Activated naive CD4-positive, alpha-beta T cell (primary cell): ENCODE measurements at regions not wholly inside any gene's neighbourhood (a gene's known extent, or its start where the extent isn't known, plus 50 kb on each side); places are given as distances from the start of the nearest gene placed in this dataset.
"Not testable (repeated sequence)": the region's sequence is repeated elsewhere in the genome, so short reads cannot be mapped to it uniquely, and the experiment has no call there.

Source experiments
- DNase-seq, 4 experiments: peaks; one replicate each; lab custom pipeline; 2025; lab: John Stamatoyannopoulos, UW

DNA sequence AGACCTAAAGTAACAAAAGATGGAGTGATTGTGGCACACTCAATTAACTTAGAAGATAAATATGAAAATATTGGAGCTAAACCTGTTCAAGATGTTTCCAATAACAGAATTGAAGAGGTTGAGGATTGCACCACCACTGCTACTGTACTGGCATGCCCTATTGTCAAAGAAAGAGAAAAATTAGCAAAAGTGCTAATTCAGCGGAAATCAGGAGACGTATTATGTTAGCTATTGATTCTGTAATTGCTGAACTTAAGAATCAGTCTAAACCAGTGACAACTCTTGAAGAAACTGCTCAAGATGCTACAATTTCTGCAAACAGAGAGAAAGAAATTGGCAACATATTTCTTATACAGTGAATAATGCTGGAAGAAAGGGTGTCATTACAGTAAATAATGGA is 754.4 kb downstream of the CDH18 start:
- no peak for DNase-seq

DNA sequence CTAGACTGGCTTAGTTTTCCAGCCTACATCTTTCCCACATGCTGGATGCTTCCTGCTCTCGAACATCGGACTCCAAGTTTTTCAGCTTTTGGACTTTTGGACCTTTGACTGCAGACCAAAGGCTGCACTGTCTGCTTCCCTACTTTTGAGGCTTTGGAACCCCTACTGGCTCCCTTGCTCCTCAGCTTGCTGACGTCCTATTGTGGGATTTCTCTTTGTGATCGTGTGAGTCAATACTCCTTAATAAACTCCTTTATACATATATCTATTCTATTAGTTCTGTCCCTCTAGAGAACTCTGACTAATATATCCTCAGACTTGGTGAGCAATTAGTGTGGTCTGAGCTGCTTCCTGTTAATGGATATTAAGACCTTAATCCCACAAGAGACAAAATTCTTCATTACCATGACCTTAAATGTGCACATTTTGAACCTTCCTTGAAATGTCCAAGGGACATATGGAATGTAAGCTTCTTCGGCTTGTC is 752.9 kb downstream of the CDH18 start:
- DNase-seq: no peak

DNA sequence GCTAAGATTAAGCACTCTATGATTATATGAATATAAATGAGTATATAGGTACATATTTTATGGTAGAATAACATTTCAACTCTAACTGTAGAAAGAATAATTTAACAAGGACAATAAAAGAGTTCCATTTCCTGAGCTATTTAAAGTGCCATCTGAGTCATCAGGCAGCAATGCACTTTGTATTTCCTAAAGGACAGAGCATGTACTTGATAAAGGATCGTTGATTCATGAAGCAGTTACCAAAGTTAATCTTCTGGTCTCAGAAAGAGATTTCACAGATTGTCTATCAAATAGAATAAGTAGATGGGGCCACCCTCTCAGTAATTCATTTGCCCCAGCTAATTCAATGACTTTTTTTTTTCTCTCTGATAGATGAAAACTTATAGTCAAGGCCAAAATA is 747.8 kb downstream of the CDH18 start:
- no peak for DNase-seq

DNA sequence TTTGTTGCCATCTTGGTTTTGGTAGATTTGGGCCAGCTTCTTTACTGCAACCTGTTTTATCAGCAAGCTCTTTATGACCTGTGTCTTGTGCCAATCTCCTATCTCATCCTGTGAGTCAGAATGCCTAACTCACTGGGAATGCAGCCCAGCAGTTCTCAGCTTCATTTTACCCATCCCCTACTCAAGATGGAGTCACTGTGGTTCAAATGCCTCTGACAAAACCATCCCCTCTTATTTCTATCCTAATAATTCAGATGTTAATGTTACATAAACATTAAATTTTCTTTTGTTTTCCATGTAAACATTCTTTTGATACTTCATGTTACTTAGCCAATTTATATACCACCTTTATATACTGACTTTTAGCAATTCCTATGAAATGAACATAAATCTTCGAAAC is 746.3 kb downstream of the CDH18 start:
- DNase-seq: no peak

DNA sequence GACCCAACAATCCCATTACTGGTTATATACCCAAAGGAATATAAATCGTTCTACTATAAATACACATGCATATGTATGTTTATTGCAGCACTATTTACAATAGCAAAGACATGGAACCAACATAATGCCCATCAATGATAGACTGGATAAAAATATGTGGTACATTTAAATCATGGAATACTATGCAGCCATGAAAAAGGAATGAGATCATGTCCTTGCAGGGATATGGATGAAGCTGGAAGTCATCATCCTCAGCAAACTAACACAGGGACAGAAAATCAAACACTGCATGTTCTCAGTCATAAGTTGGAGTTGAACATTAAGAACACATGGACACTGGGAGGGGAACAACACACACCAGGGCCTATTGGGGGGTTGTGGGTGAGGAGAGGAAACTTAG is 741.8 kb downstream of the CDH18 start:
- not testable (repeated sequence) for DNase-seq

DNA sequence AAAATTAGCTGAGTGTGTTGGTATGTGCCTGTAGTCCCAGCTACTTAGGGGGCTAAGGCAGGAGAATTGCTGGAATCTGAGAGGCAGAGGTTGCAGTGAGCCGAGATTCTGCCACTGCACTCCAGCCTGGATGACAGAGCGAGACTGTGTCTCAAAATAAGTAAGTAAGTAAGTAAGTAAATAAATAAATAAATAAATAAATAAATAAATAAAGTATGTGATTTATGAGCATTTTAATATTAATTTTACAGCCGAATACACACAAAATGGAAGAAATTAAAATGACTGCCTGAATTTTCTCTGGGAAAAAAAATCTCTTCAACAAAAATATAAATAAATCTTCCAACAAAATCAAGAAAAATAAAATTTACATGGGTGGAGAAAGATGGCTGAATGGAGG is 740.7 kb downstream of the CDH18 start:
- no peak for DNase-seq

DNA sequence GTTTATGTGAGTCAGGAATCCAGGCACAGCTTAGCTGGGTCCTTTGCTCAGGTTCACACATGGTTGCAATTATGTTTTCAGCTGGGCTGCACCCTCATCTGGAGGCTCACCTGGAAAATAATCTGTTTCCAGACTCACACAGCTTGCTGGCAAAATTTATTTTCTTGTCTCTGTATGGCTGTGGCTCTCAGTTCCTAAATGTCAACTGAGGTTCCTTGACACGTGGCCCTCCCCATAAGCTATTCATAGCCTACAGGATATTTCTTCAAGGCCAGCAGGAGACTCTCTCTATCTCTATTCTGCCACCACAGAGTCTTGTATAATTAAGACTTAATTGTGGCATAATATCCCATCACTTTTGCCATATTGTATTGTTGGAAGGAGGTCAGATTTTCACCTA is 732.0 kb downstream of the CDH18 start:
- no peak for DNase-seq

DNA sequence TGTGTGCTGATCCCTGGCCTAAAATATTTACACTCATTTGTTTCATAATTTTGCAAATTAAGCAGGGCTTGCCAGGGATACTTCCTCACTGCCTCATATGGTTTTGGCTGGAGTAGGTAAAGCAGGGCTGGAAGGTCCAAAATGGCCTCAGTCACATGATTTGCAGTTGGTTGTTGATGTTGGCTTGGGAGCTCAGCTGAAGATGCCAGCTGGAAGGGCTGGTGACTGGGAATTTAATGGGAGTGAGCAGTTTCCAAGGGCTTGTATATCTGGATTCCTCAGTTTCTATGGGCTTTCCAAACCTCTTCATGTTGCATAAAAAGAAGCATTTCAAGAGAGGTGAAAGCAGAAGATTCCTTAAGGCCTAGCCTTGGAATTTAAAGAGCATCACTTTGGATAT is 729.3 kb downstream of the CDH18 start:
- no peak for DNase-seq

DNA sequence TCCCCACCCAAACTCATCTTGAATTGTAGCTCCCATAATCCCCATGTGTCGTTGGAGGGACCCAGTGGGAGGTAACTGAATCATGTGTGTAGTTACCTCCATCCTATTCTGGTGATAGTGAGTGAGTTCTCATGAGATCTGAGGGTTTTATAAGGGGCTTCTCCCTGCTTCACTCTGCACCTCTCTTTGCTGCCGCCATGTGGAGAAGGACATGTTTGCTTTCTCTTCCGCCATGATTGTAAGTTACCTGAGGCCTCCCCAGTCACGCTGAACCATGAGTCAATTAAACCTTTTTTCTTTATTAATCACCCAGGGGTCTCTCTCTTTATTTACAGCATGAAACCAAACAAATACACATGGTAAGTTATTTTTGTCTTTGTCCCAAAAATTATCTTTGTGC is 726.1 kb downstream of the CDH18 start:
- DNase-seq: no peak

DNA sequence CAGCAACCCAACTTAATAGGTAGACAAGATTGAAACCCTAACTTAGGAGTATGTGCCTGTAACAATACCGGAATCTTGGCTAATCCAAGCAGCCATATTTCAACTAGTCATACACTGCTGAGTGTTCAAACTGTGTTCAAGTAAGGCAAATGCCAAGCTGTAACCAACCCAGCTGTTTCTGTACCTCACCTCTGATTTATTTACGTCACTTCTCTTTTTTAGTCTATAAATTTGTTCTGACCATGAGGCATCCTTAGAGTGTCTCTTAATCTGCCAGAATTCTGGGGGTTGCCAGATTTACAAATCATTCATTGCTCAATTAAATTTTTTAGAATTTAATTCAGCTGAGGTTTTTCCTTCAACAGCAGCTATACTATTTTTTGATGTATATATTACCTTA is 723.2 kb downstream of the CDH18 start:
- no peak for DNase-seq

DNA sequence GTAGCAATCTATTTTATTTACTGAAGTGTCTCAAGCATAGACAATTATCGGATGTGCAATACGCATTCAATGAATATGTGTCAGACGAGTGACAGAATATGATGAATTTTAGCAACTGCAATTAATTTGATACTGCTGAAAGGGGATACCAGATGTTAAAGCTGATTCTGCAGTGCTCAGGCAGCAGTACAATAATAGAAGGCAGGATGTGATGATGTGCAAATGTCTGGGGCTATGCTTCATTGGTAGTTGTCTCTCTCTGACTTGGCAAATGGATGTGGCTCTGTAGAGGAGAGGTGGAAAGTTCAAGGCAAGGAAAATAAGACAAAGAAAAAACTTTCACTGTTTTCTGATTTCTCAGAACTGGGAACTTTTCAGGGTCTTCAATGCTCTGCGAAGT is 721.2 kb downstream of the CDH18 start:
- DNase-seq: no peak

DNA sequence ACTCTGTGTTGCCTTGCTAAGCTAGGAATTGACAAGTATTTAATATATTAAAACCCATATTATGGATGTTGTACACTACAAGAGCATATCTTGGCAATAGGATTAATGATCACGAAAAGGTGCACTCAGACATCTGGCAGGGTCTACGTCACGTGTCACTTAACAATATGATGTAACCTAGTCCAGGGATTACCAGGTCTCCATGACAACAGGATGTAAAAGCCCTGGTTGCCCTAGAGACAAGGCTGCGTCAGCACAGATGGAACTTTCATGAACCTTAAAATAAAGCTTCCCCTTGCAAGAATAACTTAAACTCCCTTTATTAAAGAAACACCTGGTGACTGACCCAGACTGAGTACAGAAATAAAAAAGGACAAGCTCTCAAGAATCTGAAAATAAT is 717.8 kb downstream of the CDH18 start:
- DNase-seq: no peak

DNA sequence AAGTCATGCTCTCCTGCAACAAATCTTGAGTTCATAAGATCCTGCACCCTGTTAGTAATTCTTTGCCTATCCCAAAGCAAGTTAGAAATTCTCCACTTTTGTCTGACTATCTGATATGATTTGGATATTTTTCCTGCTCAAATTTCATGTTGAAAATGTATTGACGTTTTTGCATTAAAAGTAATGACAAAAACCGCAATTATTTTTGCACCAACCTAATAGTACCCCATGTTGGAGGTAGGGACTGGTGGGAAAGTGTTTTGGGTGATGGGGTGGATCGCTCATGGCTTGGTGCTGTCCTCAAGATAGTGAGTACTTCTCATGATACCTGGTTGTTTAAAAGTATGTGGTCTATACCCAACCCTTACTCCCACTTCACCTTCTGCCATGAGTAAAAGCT is 713.4 kb downstream of the CDH18 start:
- no peak for DNase-seq

DNA sequence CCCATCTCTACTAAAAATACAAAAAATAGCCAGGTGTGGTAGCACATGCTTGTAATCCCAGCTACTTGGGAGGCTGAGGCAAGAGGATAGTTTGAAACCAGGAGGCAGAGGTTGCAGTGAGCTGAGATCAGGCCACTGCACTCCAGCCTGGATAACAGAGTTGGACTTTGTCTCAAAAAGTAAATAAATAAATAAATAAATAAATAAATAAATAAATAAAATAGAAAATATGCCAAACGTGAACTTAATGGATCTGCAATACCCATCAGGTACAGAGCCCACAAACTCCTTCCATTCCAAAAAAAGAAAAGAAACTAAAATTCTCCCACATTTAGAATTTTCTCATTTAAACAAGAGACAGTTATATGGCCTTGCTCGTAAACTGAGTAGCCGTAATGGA is 702.7 kb downstream of the CDH18 start:
- no peak for DNase-seq

DNA sequence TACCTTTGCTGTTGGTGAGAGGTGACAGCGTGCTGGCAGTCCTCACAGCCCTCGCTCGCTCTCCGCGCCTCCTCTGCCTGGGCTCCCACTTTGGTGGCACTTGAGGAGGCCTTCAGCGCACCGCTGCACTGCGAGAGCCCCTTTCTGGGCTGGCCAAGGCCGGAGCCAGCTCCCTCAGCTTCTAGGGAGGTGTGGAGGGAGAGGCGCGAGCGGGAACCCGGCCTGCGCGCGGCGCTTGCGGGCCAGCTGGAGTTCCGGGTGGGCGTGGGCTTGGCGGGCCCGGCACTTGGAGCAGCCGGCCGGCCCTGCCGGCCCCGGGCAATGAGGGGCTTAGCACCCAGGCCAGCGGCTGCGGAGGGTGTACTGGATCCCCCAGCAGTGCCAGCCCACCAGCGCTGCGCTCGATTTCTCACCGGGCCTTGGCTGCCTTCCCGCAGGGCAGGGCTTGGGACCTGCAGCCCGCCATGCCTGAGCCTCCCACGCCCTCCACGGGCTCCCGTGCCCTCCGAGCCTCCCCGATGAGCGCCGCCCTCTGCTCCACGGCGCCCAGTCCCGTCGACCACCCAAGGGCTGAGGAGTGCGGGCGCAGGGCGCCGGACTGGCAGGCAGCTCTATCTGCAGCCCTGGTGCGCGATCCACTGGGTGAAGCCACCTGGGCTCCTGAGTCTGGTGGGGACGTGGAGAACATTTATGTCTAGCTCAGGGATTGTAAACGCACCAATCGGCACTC is 700.3 kb downstream of the CDH18 start:
- not testable (repeated sequence) for DNase-seq

DNA sequence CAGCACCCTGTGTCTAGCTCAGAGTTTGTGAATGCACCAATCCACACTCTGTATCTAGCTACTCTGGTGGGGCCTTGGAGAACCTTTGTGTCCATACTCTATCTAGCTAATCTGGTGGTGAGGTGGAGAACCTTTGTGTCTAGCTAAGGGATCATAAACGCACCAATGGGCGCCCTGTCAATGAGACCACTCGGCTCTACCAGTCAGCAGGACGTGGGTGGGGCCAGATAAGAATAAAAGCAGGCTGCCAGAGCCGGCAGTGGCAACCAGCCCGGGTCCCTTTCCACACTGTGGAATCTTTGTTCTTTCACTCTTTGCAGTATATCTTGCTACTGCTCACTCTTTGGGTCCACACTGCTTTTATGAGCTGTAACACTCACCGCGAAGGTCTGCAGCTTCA is 699.7 kb downstream of the CDH18 start:
- not testable (repeated sequence) for DNase-seq

DNA sequence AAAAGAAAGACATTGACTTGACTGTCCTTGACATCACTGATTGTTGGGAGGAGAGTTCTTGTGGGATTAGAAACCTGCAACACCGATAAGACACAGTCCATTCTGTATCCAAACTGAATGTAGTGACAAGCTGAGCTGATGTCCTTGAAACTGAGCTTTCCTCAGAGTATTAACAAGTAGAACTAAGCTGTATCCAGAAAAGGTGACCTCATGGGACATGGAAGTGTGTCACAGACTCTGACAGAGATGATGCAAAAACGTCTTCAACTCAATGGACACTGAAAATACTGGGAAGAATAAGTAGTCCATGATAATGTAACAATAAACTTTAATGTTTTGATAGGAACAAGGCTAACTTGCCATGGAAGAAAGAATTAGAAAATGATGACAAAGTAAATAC is 690.1 kb downstream of the CDH18 start:
- no peak for DNase-seq

DNA sequence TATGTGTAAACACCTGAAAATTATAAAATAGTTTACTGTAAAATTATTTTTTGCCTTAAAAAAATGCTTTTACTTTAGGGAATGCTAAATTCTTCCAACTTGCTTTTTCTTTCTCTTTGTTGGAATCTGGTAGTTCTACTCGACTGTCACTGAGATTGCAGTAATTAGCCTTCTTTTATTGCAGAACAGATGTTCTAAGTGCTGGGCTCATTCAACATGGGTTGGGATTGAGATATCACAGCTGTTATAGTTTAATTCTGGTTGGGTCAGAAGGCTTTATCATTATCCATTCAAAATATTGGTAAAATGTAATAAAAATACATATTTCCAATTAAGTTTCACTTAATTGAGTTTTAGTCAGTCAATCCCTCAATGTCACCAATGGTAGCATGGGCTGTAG is 686.7 kb downstream of the CDH18 start:
- DNase-seq: no peak

DNA sequence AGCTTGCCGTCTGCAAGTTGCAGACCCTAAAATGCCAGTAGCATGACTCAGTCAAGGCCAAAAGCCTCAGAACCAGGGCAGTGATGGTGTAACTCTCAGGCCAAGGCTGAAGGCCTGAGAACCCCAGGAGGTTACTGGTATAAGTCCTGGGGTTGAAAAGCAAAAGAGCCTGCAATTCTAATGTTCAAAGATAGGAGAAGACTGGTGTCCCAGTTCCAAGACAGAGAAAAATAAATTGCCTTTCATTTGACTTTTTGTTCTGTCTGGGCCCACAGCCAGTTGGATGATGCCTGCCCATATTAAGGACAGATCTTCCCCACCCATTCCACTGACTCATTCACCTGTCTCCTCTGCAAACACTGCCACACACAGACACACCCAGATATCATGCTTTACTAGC is 673.2 kb downstream of the CDH18 start:
- no peak for DNase-seq

DNA sequence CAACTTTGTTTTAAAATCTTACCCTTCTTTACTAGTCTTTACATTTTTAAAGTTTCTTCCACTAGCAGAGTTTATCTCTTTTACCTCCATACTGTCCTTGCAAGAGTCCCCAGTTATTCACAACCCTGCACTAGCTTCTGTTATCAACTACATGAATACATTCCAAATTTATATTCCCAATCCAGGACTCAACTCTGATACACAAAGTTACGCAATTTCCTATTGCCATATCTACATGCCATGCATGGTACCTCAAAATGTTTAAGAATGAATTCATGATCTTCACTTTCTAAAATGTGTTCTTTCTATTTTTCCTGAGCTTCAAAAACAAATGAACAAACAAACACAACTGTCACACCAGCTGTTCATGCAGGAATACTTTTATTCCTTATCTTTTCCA is 668.7 kb downstream of the CDH18 start:
- no peak for DNase-seq

DNA sequence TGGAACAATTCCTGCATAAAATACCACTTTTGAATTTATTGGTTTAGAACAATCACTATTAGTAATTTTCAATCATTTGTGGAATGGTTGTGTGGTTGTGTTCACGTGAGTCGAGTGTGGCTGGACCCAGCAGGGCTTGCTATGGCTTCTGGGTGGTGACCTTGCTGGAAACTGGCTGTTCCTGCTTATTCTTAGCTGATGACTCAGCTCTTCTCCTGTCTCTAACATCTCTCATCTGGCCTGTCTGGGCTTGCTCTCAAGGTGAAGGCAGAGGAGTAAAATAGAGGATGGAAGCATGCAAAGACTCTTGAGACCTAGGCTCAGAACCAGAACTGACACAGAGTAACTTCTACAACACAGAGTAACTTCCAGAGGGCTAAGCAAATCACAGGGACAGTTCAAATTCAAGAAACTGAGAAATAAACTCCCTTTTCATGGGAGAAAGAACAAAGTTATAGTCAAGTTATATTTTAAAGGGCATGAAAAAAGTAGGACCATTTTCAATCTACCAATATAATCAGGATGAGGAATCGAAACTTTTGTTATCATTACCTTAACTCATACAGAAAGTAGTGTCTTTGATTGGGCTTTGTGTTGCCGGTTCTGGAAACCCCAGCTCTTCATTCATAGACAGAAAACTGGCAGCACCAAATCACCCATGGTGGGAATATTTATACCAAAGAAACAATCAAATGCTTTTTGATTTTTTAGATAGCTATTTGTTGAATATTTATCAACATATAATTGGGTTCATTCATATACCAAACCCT is 665.1 kb downstream of the CDH18 start:
- DNase-seq: no peak

DNA sequence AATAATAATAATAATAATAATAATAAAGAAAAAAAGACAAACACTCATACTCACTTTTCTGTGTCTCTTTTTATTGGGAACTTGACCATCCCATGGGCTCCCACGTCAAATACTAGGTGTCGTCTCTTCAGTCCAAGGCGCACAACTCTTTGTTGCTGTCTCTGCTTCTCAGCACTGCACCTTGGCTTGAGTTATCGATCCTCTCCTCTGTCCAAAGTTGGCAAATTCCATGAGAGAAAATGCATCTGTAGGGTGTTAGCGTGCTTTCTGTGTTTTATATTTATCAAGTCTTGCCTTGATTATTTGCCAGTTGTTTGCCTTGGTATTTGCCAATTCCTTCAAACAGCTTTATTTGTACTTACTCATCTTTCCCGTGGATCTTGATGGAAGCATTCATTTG is 653.7 kb downstream of the CDH18 start:
- no peak for DNase-seq

DNA sequence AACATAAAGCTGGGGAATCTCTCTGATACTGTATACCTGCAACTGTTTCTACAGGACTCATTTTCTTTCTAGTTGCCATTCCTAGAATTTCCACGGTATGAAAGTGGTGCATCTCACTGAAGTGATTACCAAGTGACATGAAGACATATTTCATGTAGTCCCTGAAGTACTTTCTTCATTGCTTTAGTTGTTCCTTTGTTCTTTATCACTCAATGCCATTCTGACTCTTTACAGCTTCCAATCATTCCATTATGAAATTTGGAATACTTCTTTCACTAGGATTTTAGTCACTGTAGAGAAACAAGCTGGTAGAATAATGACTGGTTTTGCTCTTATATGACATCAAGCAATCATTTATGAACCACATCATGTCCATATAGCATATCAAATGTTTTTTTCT is 645.1 kb downstream of the CDH18 start:
- no peak for DNase-seq

DNA sequence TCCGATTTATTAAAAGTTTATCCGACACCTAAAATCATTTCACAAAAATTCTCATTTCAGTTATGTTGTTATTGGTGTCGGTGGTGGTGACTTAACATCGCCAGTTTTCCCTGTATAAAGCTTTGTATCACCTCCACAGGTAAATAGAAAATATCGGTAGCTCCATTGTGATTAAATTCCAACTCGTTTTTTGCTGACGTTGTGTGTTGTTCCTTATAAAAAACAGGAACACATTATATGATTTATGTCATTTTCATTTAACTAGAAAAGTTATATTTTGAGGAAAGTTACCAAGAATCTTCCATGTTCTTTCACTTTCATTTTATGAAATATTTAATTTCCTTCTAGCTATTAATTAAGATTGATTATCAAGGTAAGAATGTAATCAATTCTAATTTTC is 635.9 kb downstream of the CDH18 start:
- no peak for DNase-seq
